HCT116 (cell line): ENCODE measurements at regions not wholly inside any gene's neighbourhood (a gene's known extent, or its start where the extent isn't known, plus 50 kb on each side); places are given as distances from the start of the nearest gene placed in this dataset.

ENCODE experiments used
- ATAC-seq: fragments of 200-7000 bp; cut with Tn5 transposase; 2 replicates; pipeline ENCODE4 v1.9.1; 2020; ENCODE audit warnings: mild to moderate bottlenecking, moderate library complexity
- BruUV-seq: library from RNA; stranded (reverse); fragments of 400-500 nt; replicated peaks from 2 replicates; lab custom pipeline; 2021; lab: Mats Ljungman, UMichigan
- CTCF ChIA-PET: fragments of 300-600 bp; sonication (Branson Sonifier 250); formaldehyde crosslinking; loops from one replicate; lab custom pipeline; 2021; ENCODE audit warnings: antibody characterized with exemption; lab: Charles Lee
- POLR2A ChIA-PET: fragments of 300-600, 350-600 bp; sonication (Branson Sonifier 250); formaldehyde crosslinking; loops from one replicate; lab custom pipeline; 2021; ENCODE audit warnings: antibody characterized with exemption; lab: Charles Lee
- RAD21 ChIA-PET, 2 experiments: fragments of 300-600 bp; sonication (Branson Sonifier 250); formaldehyde crosslinking; loops; one replicate each; lab custom pipeline; 2023; ENCODE audit warnings: low total read pairs in 2 of 2; ENCODE audit not compliant: uncharacterized antibody in 2 of 2, unreplicated experiment in 2 of 2, low non-redundant PET in 1 of 2; lab: Charles Lee
- DNase-seq: peaks from one replicate; pipeline ENCODE4 v3.0.0-alpha.2; 2010; ENCODE audit warnings: low read depth, low spot score
- H2AFZ ChIP-seq: fragments of 200-600 bp; shearing (Covaris generic), sonication (generic); 2 replicates; pipeline ENCODE4 v1.6.1; 2017; ENCODE audit warnings: low read depth, mixed run types, mixed read lengths, antibody characterized with exemption, low read length; ENCODE audit not compliant: poor library complexity, severe bottlenecking
- H3K27ac ChIP-seq: 2 replicates; pipeline ENCODE4 v1.5.1; 2012; ENCODE audit warnings: low read depth, low read length
- H3K27me3 ChIP-seq: fragments of 200-600 bp; sonication (generic); 2 replicates; pipeline ENCODE4 v1.6.1; 2016; ENCODE audit warnings: mixed run types, low read length, mixed read lengths; ENCODE audit not compliant: insufficient read depth
- H3K36me3 ChIP-seq, 2 experiments: fragments of 200-500 bp in 1 of 2; fragments of 200-600 bp in 1 of 2; sonication (Bioruptor generic) in 1 of 2; sonication (generic) in 1 of 2; 2 replicates each; pipeline versions ENCODE4 v1.5.1 to v1.6.1; 2014 to 2016; ENCODE audit warnings: low read length in 2 of 2, inconsistent platforms in 1 of 2, mixed read lengths in 1 of 2, mixed run types in 1 of 2; ENCODE audit not compliant: insufficient read depth in 2 of 2, control insufficient read depth in 1 of 2
- H3K4me1 ChIP-seq, 2 experiments: fragments of 200-600 bp in 1 of 2; sonication (generic) in 1 of 2; 2 replicates each; pipeline versions ENCODE4 v1.5.1 to v1.6.1; 2012 to 2017; ENCODE audit warnings: low read length in 2 of 2, inconsistent platforms in 1 of 2, mild to moderate bottlenecking in 1 of 2, mixed read lengths in 1 of 2, mixed run types in 1 of 2, moderate library complexity in 1 of 2; ENCODE audit not compliant: insufficient read depth in 2 of 2, control insufficient read depth in 1 of 2
- H3K4me2 ChIP-seq: fragments of 200-600 bp; sonication (generic); 2 replicates; pipeline ENCODE4 v1.6.1; 2017; ENCODE audit warnings: mixed run types, low read length, mixed read lengths
- H3K4me3 ChIP-seq, 2 experiments: fragments of 200-600 bp in 1 of 2; sonication (generic) in 1 of 2; replicated peaks in 1 of 2; 2 replicates each; pipeline ENCODE4 v1.5.1; 2011 to 2016; ENCODE audit warnings: low read length in 2 of 2, control low read depth in 1 of 2, low read depth in 1 of 2, mild to moderate bottlenecking in 1 of 2, mixed read lengths in 1 of 2, mixed run types in 1 of 2
- H3K79me2 ChIP-seq: fragments of 200-600 bp; sonication (generic); 2 replicates; pipeline ENCODE4 v1.6.1; 2017; ENCODE audit warnings: mild to moderate bottlenecking, mixed run types, low read length, moderate library complexity, mixed read lengths; ENCODE audit not compliant: insufficient read depth
- H3K9ac ChIP-seq: fragments of 200-600 bp; sonication (generic); 2 replicates; pipeline ENCODE4 v1.6.1; 2016; ENCODE audit warnings: low read length, mixed read lengths
- H3K9me2 ChIP-seq: fragments of 200-600 bp; sonication (generic), shearing (Covaris generic); 2 replicates; pipeline ENCODE4 v1.6.1; 2017; ENCODE audit warnings: mixed run types, mild to moderate bottlenecking, moderate library complexity; ENCODE audit not compliant: insufficient read depth
- H3K9me3 ChIP-seq, 2 experiments: fragments of 200-500 bp in 1 of 2; fragments of 200-600 bp in 1 of 2; sonication (Bioruptor generic) in 1 of 2; sonication (generic) in 1 of 2; 2 replicates each; pipeline ENCODE4 v1.6.1; 2014 to 2017; ENCODE audit warnings: low read length in 2 of 2, mixed read lengths in 2 of 2, inconsistent platforms in 1 of 2, low read depth in 1 of 2, mild to moderate bottlenecking in 1 of 2, mixed run types in 1 of 2, moderate library complexity in 1 of 2; ENCODE audit not compliant: control insufficient read depth in 1 of 2, insufficient read depth in 1 of 2
- H4K20me1 ChIP-seq: fragments of 200-600 bp; sonication (generic), shearing (Covaris generic); 2 replicates; pipeline ENCODE4 v1.6.1; 2017; ENCODE audit warnings: mixed run types, mild to moderate bottlenecking, moderate library complexity; ENCODE audit not compliant: insufficient read depth
- ATF3 ChIP-seq: IDR thresholded peaks from 2 replicates; pipeline ENCODE4 v1.6.1; 2012
- CEBPB ChIP-seq: IDR thresholded peaks from 2 replicates; pipeline ENCODE4 v1.6.1; 2012; ENCODE audit warnings: low read depth
- EZH2 ChIP-seq: fragments of 200-600 bp; sonication (generic); IDR thresholded peaks from 2 replicates; pipeline ENCODE4 v1.6.1; 2017; ENCODE audit warnings: antibody characterized with exemption, mixed run types
- EZH2phosphoT487 ChIP-seq: fragments of 200-600 bp; IDR thresholded peaks from 2 replicates; pipeline ENCODE4 v1.6.1; 2018; ENCODE audit warnings: antibody characterized with exemption, borderline replicate concordance
- JUND ChIP-seq: IDR thresholded peaks from 2 replicates; pipeline ENCODE4 v1.6.1; 2012
- REST ChIP-seq: IDR thresholded peaks from 2 replicates; pipeline ENCODE4 v1.6.1; 2012; ENCODE audit warnings: low read depth
- SRF ChIP-seq: IDR thresholded peaks from 2 replicates; pipeline ENCODE4 v1.6.1; 2012; ENCODE audit warnings: low read depth
- TCF7L2 ChIP-seq: IDR thresholded peaks from 2 replicates; pipeline ENCODE4 v1.7.0; 2011; ENCODE audit warnings: borderline replicate concordance, inconsistent platforms; ENCODE audit not compliant: insufficient read depth, insufficient read length; ENCODE audit errors: extremely low read depth
- YY1 ChIP-seq: IDR thresholded peaks from 2 replicates; pipeline ENCODE4 v1.6.1; 2011; ENCODE audit warnings: low read length, low read depth, moderate library complexity, mild to moderate bottlenecking; ENCODE audit not compliant: insufficient replicate concordance; ENCODE audit errors: extremely low read depth
- ZBTB33 ChIP-seq: IDR thresholded peaks from 2 replicates; pipeline ENCODE4 v1.6.1; 2011; ENCODE audit warnings: mild to moderate bottlenecking, low read length, moderate library complexity; ENCODE audit not compliant: insufficient replicate concordance; ENCODE audit errors: extremely low read depth
- ZFX ChIP-seq: fragments of 450-650 bp; IDR thresholded peaks from 2 replicates; pipeline ENCODE4 v1.6.1; 2017
- ZNF274 ChIP-seq: fragments of 200-500 bp; sonication (Bioruptor generic); IDR thresholded peaks from 2 replicates; pipeline ENCODE4 v1.6.1; 2014; ENCODE audit warnings: mild to moderate bottlenecking, low read depth, low read length, inconsistent platforms
- intact Hi-C: fragments of 100-400 bp; cut with micrococcal nuclease; formaldehyde crosslinking; loops from 2 replicates; pipeline ENCODE4 v1.10.0; 2022

GRCh38 chr3:178901204-178901603, 170.4 kb downstream of the ZMAT3 start:
- ATAC-seq (no peak), DNase-seq (no peak)
- Histone ChIP-seq H3K79me2 (no peaks in the 10 kb centered on the region), H2AFZ (no peak overlapping the region), H3K9me2 (no peaks in the 10 kb centered on the region), H3K27ac (no peak overlapping the region), H3K36me3 (no peaks in the 10 kb centered on the region), H4K20me1 (no peaks in the 10 kb centered on the region), H3K4me1 (no peaks in the 10 kb centered on the region), H3K9ac (no peak overlapping the region), H3K9me3 (no peaks in the 10 kb centered on the region), H3K4me2 (no peak overlapping the region), H3K27me3 (no peaks in the 10 kb centered on the region), H3K4me3 (no peak overlapping the region)
- no TSS peak for BruUV-seq
- TF ChIP-seq EZH2 (no peak), REST (no peak), SRF (no peak), ZBTB33 (no peak), ZFX (no peak), TCF7L2 (no peak), CEBPB (no peak), YY1 (no peak), JUND (no peak), EZH2phosphoT487 (no peak), ATF3 (no peak), ZNF274 (no peak)
- RAD21 ChIA-PET: no interaction called here
- CTCF ChIA-PET: no interaction called here
- intact Hi-C loops: no loop called here
- POLR2A ChIA-PET: no interaction called here
